Stimulated activated CD4-positive, alpha-beta T cell treated with anti-CD3 and anti-CD28 coated beads, Interleukin-2, amount 100 ng/mL, for 24 hours (primary cell): ENCODE measurements at regions not wholly inside any gene's neighbourhood (a gene's known extent, or its start where the extent isn't known, plus 50 kb on each side); places are given as distances from the start of the nearest gene placed in this dataset.

Experiments used
- DNase-seq, 2 donors: peaks; one replicate each; pipeline ENCODE4 v3.0.0-alpha.2; 2020

GRCh38 chr10:110375121-110375520, 70.4 kb upstream of the SMNDC1 start:
- DNase-seq: no peak

GRCh38 chr10:110376021-110376766, 71.5 kb upstream of the SMNDC1 start:
- no peak for DNase-seq

GRCh38 chr10:110376767-110377160, 72.0 kb upstream of the SMNDC1 start:
- DNase-seq: no peak

GRCh38 chr10:110378006-110378405, 73.3 kb upstream of the SMNDC1 start:
- no peak for DNase-seq

GRCh38 chr10:110378533-110379108, 73.9 kb upstream of the SMNDC1 start:
- DNase-seq: no peak

- no peak for DNase-seq
Observed at GRCh38 chr10:110379831-110380230, 75.1 kb upstream of the SMNDC1 start.

- no peak for DNase-seq
Observed at GRCh38 chr10:110380293-110380692, 75.6 kb upstream of the SMNDC1 start.

- no peak for DNase-seq
Observed at GRCh38 chr10:110382695-110383094, 78.0 kb upstream of the SMNDC1 start.

- no peak for DNase-seq
Observed at GRCh38 chr10:110387617-110387982, 82.9 kb upstream of the SMNDC1 start.

GRCh38 chr10:110387983-110388686, 83.4 kb upstream of the SMNDC1 start:
- DNase-seq: peak; percentile 35 to 45

GRCh38 chr10:110388687-110389052, 84.0 kb upstream of the SMNDC1 start:
- no peak for DNase-seq

GRCh38 chr10:110389255-110389654, 84.5 kb upstream of the SMNDC1 start:
- no peak for DNase-seq

GRCh38 chr10:110391541-110391940, 86.8 kb upstream of the SMNDC1 start:
- no peak for DNase-seq

GRCh38 chr10:110392121-110392520, 87.4 kb upstream of the SMNDC1 start:
- DNase-seq: no peak

- no peak for DNase-seq
Observed at GRCh38 chr10:110392868-110393740, 88.4 kb upstream of the SMNDC1 start.

- DNase-seq: no peak
Observed at GRCh38 chr10:110393866-110394265, 89.1 kb upstream of the SMNDC1 start.

GRCh38 chr10:110394296-110394695, 89.6 kb upstream of the SMNDC1 start:
- DNase-seq: no peak

- DNase-seq: no peak
Observed at GRCh38 chr10:110394898-110395297, 90.2 kb upstream of the SMNDC1 start.

- DNase-seq: peak; percentile 37 to 46
Observed at GRCh38 chr10:110395350-110396283, 90.9 kb upstream of the SMNDC1 start.

- no peak for DNase-seq
Observed at GRCh38 chr10:110396284-110396651, 91.5 kb upstream of the SMNDC1 start.

- DNase-seq: no peak
Observed at GRCh38 chr10:110397856-110398255, 93.1 kb upstream of the SMNDC1 start.

- DNase-seq: no peak
Observed at GRCh38 chr10:110398419-110399105, 93.8 kb upstream of the SMNDC1 start.
